HG03439 (cell line): ENCODE measurements at regions not wholly inside any gene's neighbourhood (a gene's known extent, or its start where the extent isn't known, plus 50 kb on each side); places are given as distances from the start of the nearest gene placed in this dataset.
"Not testable (repeated sequence)": the region's sequence is repeated elsewhere in the genome, so short reads cannot be mapped to it uniquely, and the experiment has no call there.

Experiments
- ATAC-seq: cut with Tn5 transposase; IDR thresholded peaks from one replicate; pipeline ENCODE4 v1.9.1; 2021; ENCODE audit warnings: mild to moderate bottlenecking, moderate library complexity; ENCODE audit not compliant: unreplicated experiment

GRCh38 chr3:26114851-26115250 lies 325.0 kb downstream of the OXSM start:
- no peak for ATAC-seq

GRCh38 chr3:26118165-26118564 lies 328.3 kb downstream of the OXSM start:
- no peak for ATAC-seq

GRCh38 chr3:26132942-26133341 lies 343.1 kb downstream of the OXSM start:
- ATAC-seq = no peak

GRCh38 chr3:26141296-26141695 lies 351.4 kb downstream of the OXSM start:
- ATAC-seq = no peak

- no peak for ATAC-seq
These were observed 355.9 kb downstream of the OXSM start for GRCh38 chr3:26145769-26146168.

GRCh38 chr3:26157428-26157827 lies 367.5 kb downstream of the OXSM start:
- ATAC-seq = not testable (repeated sequence)

- ATAC-seq = no peak
These were observed 381.1 kb downstream of the OXSM start for GRCh38 chr3:26171006-26171405.

GRCh38 chr3:26191556-26191955 lies 401.7 kb downstream of the OXSM start:
- no peak for ATAC-seq

GRCh38 chr3:26193558-26193957 lies 403.7 kb downstream of the OXSM start:
- ATAC-seq = no peak

GRCh38 chr3:26196781-26197180 lies 406.9 kb downstream of the OXSM start:
- no peak for ATAC-seq

GRCh38 chr3:26198609-26199008 lies 408.7 kb downstream of the OXSM start:
- no peak for ATAC-seq

GRCh38 chr3:26202169-26202568 lies 412.3 kb downstream of the OXSM start:
- no peak for ATAC-seq

GRCh38 chr3:26205475-26205874 lies 415.6 kb downstream of the OXSM start:
- ATAC-seq = no peak

- no peak for ATAC-seq
These were observed 414.4 kb upstream of the LRRC3B start for GRCh38 chr3:26208201-26208600.

- ATAC-seq = no peak
These were observed 392.8 kb upstream of the LRRC3B start for GRCh38 chr3:26229801-26230200.

- ATAC-seq = no peak
These were observed 389.2 kb upstream of the LRRC3B start for GRCh38 chr3:26233374-26233773.

- ATAC-seq = no peak
These were observed 386.0 kb upstream of the LRRC3B start for GRCh38 chr3:26236531-26236930.

- ATAC-seq = no peak
These were observed 385.4 kb upstream of the LRRC3B start for GRCh38 chr3:26237036-26237682.

- not testable (repeated sequence) for ATAC-seq
These were observed 378.0 kb upstream of the LRRC3B start for GRCh38 chr3:26244586-26244985.

GRCh38 chr3:26245236-26245635 lies 377.3 kb upstream of the LRRC3B start:
- no peak for ATAC-seq

GRCh38 chr3:26246901-26247300 lies 375.7 kb upstream of the LRRC3B start:
- ATAC-seq = no peak

GRCh38 chr3:26247712-26248111 lies 374.9 kb upstream of the LRRC3B start:
- ATAC-seq = no peak

GRCh38 chr3:26252001-26252400 lies 370.6 kb upstream of the LRRC3B start:
- no peak for ATAC-seq
